Hepatocyte (in vitro differentiated cells): ENCODE measurements at regions not wholly inside any gene's neighbourhood (a gene's known extent, or its start where the extent isn't known, plus 50 kb on each side); places are given as distances from the start of the nearest gene placed in this dataset.

Source experiments
- EZH2 ChIP-seq: fragments of 200-600 bp; sonication (generic); IDR thresholded peaks from 2 replicates; pipeline ENCODE4 v1.6.1; 2016; ENCODE audit warnings: antibody characterized with exemption, mild to moderate bottlenecking, borderline replicate concordance
- EZH2phosphoT487 ChIP-seq: fragments of 200-600 bp; sonication (generic); IDR thresholded peaks from one replicate; pipeline ENCODE4 v1.6.1; 2018; ENCODE audit warnings: antibody characterized with exemption, mild to moderate bottlenecking, low read depth, moderate library complexity; ENCODE audit not compliant: unreplicated experiment, severe bottlenecking
- TF ChIP-seq, protein P1 (sequence below): fragments of 200-600 bp; sonication (generic); IDR thresholded peaks from 2 replicates; pipeline ENCODE4 v1.5.1; 2016; ENCODE audit warnings: antibody characterized with exemption, mild to moderate bottlenecking; ENCODE audit not compliant: poor library complexity

DNA sequence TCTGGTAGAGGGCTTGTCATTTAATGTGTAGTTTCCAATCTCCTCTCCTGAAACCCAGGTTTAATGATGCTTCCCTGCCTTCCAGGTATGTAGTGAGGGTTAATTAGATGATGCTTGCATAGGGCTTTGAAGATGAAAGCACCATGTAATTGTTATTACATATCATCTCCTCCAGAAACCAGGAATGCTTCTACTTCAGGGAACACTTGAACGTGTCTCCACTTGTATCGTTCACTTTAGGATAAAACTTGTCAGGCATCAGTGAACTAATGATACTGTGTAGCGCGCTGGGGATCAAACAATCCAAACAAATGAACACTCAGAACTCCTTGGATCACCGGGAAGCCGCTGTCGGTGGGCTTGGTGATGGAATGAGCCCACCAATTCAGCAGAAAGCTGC, 260.9 kb upstream of the FZD8 start:
- TF ChIP-seq, protein P1, sequence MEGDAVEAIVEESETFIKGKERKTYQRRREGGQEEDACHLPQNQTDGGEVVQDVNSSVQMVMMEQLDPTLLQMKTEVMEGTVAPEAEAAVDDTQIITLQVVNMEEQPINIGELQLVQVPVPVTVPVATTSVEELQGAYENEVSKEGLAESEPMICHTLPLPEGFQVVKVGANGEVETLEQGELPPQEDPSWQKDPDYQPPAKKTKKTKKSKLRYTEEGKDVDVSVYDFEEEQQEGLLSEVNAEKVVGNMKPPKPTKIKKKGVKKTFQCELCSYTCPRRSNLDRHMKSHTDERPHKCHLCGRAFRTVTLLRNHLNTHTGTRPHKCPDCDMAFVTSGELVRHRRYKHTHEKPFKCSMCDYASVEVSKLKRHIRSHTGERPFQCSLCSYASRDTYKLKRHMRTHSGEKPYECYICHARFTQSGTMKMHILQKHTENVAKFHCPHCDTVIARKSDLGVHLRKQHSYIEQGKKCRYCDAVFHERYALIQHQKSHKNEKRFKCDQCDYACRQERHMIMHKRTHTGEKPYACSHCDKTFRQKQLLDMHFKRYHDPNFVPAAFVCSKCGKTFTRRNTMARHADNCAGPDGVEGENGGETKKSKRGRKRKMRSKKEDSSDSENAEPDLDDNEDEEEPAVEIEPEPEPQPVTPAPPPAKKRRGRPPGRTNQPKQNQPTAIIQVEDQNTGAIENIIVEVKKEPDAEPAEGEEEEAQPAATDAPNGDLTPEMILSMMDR = no peak
- TF ChIP-seq EZH2phosphoT487 = no peak
- no peak for TF ChIP-seq EZH2
